ENCODE measurements at regions not wholly inside any gene's neighbourhood (a gene's known extent, or its start where the extent isn't known, plus 50 kb on each side); places are given as distances from the start of the nearest gene placed in this dataset.

GRCh38 chr11:41996533-41996932 lies 537.1 kb upstream of the LRRC4C start:
- Histone ChIP-seq H3K27ac (ENCODE audit: low read depth, low read length) (no peak overlapping the region), H3K9ac (ENCODE audit: extremely low read depth, low read length, poor library complexity, severe bottlenecking) (no peak overlapping the region), H3K9me3 (ENCODE audit: control insufficient read depth, low read length) (no peaks in the 10 kb centered on the region), H3K4me1 (ENCODE audit: control insufficient read depth, insufficient read depth, low read length) (peaks cover 5% of the 10 kb centered on the region), H3K4me3 (ENCODE audit: low read length) (no peak overlapping the region), H3K27me3 (ENCODE audit: control insufficient read depth, insufficient read depth, low read length, poor library complexity, severe bottlenecking) (no peaks in the 10 kb centered on the region), H3K36me3 (ENCODE audit: control insufficient read depth, insufficient read depth, low read length) (no peaks in the 10 kb centered on the region)
- H3K27me3 Mint-ChIP-seq (ENCODE audit: insufficient read depth) = no peaks in the 10 kb centered on the region
- no peak overlapping the region for H3K4me3 Mint-ChIP-seq
- no peak for TF ChIP-seq CTCF (conservative IDR thresholded peaks at IDR 0.05)
- H3K9me3 Mint-ChIP-seq = no peaks in the 10 kb centered on the region
- H3K27ac Mint-ChIP-seq = no peak overlapping the region
- no peak for DNase-seq
- no peaks in the 10 kb centered on the region for H3K36me3 Mint-ChIP-seq (ENCODE audit: low read depth)
- 92% methylated on average over 1 of the region's 1 CpG; no CpG with 5 or more reads in 1 of the 2 experiments for WGBS, 2 experiments (ENCODE audit: insufficient coverage in 1 of 2, insufficient read length in 1 of 2)
- H3K4me1 Mint-ChIP-seq = peaks cover 6% of the 10 kb centered on the region

- 79 to 92% methylated on average over 3 to 5 of the region's 5 CpGs for WGBS, 2 experiments (ENCODE audit: insufficient coverage in 1 of 2, insufficient read length in 1 of 2)
- H3K9me3 ChIP-seq (ENCODE audit: control insufficient read depth, low read length) = no peaks in the 10 kb centered on the region
- H3K4me3 Mint-ChIP-seq = no peak overlapping the region
- no peak overlapping the region for H3K4me3 ChIP-seq (ENCODE audit: low read length)
- H3K4me1 ChIP-seq (ENCODE audit: control insufficient read depth, insufficient read depth, low read length) = peaks cover 5% of the 10 kb centered on the region
- H3K27me3 Mint-ChIP-seq (ENCODE audit: insufficient read depth) = no peaks in the 10 kb centered on the region
- no peak for DNase-seq
- H3K4me1 Mint-ChIP-seq = peaks cover 6% of the 10 kb centered on the region
- no peak overlapping the region for H3K27ac ChIP-seq (ENCODE audit: low read depth, low read length)
- no peak overlapping the region for H3K9ac ChIP-seq (ENCODE audit: extremely low read depth, low read length, poor library complexity, severe bottlenecking)
- no peaks in the 10 kb centered on the region for H3K9me3 Mint-ChIP-seq
- no peak for TF ChIP-seq CTCF (conservative IDR thresholded peaks at IDR 0.05)
- H3K27ac Mint-ChIP-seq = no peak overlapping the region
- no peaks in the 10 kb centered on the region for H3K27me3 ChIP-seq (ENCODE audit: control insufficient read depth, insufficient read depth, low read length, poor library complexity, severe bottlenecking)
- no peaks in the 10 kb centered on the region for H3K36me3 Mint-ChIP-seq (ENCODE audit: low read depth)
- H3K36me3 ChIP-seq (ENCODE audit: control insufficient read depth, insufficient read depth, low read length) = no peaks in the 10 kb centered on the region
Observed at GRCh38 chr11:41997844-41998401, 538.5 kb upstream of the LRRC4C start.

GRCh38 chr11:41999066-41999465 lies 539.6 kb upstream of the LRRC4C start:
- no peak for DNase-seq
- H3K27ac Mint-ChIP-seq = no peak overlapping the region
- H3K4me3 ChIP-seq (ENCODE audit: low read length) = no peak overlapping the region
- H3K9me3 ChIP-seq (ENCODE audit: control insufficient read depth, low read length) = no peaks in the 10 kb centered on the region
- no peak for TF ChIP-seq CTCF (conservative IDR thresholded peaks at IDR 0.05)
- no peak overlapping the region for H3K9ac ChIP-seq (ENCODE audit: extremely low read depth, low read length, poor library complexity, severe bottlenecking)
- H3K4me3 Mint-ChIP-seq = no peak overlapping the region
- H3K36me3 Mint-ChIP-seq (ENCODE audit: low read depth) = no peaks in the 10 kb centered on the region
- H3K27me3 ChIP-seq (ENCODE audit: control insufficient read depth, insufficient read depth, low read length, poor library complexity, severe bottlenecking) = no peaks in the 10 kb centered on the region
- no peaks in the 10 kb centered on the region for H3K36me3 ChIP-seq (ENCODE audit: control insufficient read depth, insufficient read depth, low read length)
- H3K9me3 Mint-ChIP-seq = no peaks in the 10 kb centered on the region
- peaks cover 6% of the 10 kb centered on the region for H3K4me1 Mint-ChIP-seq
- no peaks in the 10 kb centered on the region for H3K27me3 Mint-ChIP-seq (ENCODE audit: insufficient read depth)
- peaks cover 5% of the 10 kb centered on the region for H3K4me1 ChIP-seq (ENCODE audit: control insufficient read depth, insufficient read depth, low read length)
- H3K27ac ChIP-seq (ENCODE audit: low read depth, low read length) = no peak overlapping the region
